Ureter (tissue), 1 donor: ENCODE measurements at regions not wholly inside any gene's neighbourhood (a gene's known extent, or its start where the extent isn't known, plus 50 kb on each side); places are given as distances from the start of the nearest gene placed in this dataset.

Experiments
- DNase-seq: peaks from one replicate; pipeline ENCODE4 v3.0.0-alpha.2; 2020; ENCODE audit warnings: low spot score
- donor health status: DM: yes; HTN: yes; CAD: no.

DNA sequence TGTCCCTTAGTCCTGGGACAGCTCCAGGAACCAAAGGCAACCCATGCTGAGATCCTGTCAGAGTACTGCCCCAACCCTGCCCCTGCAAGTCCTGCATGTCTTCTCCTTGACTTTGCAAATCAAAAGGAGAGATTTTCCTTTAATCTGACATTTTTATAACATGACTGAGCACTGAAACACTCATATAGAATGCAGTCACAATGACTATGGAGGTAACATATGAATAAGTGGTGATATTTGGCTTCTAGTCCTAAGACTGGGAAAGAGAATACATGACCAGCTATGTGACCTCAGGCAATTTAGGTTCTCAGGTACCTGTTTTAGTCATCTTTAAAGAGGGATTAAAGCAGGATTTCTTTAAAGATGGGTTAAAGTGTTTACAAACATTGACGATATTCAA is 941.6 kb upstream of the CDH8 start:
- no peak for DNase-seq

DNA sequence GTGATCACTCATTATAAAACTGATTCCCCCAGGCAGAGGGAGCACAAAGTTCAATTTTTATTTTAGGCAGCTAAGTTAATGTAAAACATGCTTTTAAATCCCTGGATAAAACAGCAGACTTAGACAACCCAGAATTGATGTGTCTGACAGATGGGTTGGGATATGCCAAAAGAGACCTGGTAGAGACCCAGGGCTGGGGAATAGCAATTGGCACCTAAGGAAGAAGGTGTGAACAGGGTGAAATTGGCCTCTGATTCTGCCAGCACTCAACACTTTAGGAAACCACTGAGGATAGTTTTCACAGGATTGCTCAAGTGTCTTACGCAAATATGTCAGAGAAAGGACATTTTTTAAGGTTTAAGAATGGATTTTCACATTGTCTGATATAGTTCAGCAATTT is 938.2 kb upstream of the CDH8 start:
- DNase-seq = no peak

GRCh38 chr16:62970851-62971250 is 934.6 kb upstream of the CDH8 start:
- DNase-seq = no peak

- no peak for DNase-seq
Measured at GRCh38 chr16:62969711-62970318, 933.6 kb upstream of the CDH8 start.

GRCh38 chr16:62967611-62968010 is 931.4 kb upstream of the CDH8 start:
- DNase-seq = no peak

GRCh38 chr16:62967163-62967562 is 930.9 kb upstream of the CDH8 start:
- DNase-seq = no peak

- no peak for DNase-seq
Measured at GRCh38 chr16:62966626-62967025, 930.4 kb upstream of the CDH8 start.

DNA sequence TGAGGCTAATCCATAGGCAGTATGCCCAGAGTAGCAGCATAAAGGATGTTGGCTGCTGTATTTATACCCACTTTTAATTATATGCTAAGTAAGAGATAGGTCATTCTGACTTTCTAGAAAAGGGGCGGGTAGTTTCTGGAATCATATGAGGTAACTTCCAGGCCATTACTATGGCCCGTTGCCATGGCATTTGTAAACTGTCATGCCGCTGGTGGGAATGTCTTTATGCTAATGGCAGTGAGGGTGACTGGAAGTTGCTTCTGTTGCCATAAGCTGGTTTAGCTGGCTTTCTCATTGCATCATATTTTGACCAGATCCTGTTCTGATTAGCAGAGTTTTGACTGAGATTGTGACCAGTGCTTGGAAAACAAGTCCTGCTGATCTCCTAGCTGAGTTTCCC is 929.6 kb upstream of the CDH8 start:
- no peak for DNase-seq

DNA sequence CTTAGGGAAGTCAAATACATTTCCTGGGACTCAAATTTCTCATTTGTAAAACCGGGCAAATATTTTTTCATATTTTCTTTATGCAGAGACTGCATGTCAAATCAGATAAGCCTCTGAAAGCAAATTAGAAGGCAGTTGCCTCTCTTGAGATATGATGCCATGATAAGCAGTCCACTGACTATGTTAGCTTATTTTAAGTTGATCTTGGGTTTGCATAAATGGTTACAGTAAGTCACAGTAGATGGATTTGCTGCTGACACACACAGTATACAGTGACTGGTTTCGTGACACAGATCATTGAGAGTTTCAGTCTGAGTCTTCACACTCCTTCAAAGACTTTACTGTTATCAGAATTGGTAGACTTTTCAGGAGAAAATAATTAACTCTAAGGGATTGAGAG is 927.6 kb upstream of the CDH8 start:
- no peak for DNase-seq

GRCh38 chr16:62955033-62955349 is 918.8 kb upstream of the CDH8 start:
- DNase-seq = no peak

GRCh38 chr16:62954144-62955032 is 918.1 kb upstream of the CDH8 start:
- DNase-seq = no peak

DNA sequence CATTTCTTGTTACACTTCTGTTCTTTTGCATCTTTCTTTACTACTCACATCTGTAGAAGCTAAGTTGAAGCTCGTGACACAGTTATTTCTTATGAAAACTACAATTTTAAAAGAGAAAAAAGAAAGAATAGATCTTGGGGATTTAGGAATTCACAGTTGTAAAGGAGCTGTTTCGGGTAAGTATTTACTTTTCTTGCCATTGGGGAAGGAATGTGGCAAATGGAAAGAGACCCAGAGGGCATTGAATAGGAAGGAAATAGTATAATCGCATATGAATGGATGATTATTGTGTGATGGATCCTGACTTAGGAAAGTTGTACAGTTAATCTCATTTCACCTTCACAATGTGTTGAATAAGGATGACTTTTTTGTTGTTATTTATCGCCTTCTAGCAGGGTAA is 914.1 kb upstream of the CDH8 start:
- no peak for DNase-seq

- no peak for DNase-seq
Measured at GRCh38 chr16:62940569-62940968, 904.3 kb upstream of the CDH8 start.

DNA sequence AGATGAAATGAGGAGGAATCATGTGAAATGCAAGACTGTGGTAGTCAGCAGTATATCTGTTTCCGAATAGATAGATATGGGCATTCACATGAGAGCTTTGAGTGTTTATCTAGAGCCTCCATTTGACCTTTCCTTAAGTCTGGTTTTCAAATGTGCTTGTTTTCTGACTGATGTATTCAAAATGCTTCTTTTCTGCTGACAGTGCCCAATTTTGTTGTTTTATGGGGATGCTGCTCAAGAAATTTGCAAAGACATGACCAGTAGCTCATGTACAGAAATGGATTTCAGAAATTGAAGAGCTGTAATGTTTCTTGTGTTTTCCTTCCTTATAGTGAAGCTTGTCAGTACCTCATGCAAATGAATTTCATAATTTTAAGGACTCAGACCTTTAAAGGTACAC is 903.4 kb upstream of the CDH8 start:
- DNase-seq = no peak

GRCh38 chr16:62933929-62934328 is 897.7 kb upstream of the CDH8 start:
- no peak for DNase-seq

- no peak for DNase-seq
Measured at GRCh38 chr16:62929593-62929992, 893.4 kb upstream of the CDH8 start.

DNA sequence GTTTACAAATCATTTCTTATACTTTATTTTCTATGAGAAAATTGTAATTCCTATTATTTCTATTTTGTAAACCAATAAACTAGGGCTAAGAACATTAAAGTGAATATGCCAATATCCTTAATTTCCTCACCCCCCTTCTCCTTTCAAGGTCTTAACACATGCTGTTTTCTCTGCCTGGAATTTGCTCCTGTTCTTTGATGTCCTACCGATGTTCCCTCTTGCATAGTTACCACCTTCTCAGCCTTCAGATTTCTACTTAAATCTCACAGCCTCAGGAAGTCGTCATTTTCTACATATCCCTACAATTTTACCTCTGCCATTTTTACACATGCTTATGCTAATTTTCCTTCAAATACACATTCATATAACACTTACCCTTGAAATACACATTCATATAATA is 890.9 kb upstream of the CDH8 start:
- no peak for DNase-seq

DNA sequence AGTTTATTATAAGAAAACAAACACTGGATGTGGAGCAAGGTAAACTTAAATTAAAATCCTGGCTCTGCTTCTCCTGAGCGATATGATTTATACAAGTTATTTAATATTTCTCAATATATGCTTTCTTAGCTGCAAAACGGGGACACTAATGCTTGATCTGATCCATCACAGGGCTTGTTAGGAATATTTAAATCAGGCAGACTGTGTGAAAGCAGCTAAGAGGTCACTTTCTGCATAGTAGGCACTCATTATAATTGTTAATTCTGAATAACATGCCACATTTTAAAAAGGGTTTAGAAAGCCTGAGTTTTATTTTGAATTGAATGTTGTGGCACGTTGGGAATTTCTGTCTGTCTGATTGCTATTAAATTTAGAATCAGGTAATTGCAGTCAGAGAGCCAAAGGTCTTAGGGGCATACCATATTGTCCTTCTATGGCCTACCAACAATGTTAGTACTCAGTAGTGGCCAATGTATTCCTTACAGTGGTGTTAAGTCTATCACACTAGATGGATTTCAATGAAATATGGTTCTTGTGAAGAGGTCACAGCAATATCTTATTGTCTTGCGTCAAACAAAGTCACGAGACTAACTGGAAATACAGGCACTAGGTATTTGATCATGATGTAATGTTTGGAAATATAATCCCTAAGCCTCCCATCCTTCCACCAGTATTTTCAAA is 890.0 kb upstream of the CDH8 start:
- DNase-seq = no peak

GRCh38 chr16:62921904-62922303 is 885.7 kb upstream of the CDH8 start:
- DNase-seq = no peak

DNA sequence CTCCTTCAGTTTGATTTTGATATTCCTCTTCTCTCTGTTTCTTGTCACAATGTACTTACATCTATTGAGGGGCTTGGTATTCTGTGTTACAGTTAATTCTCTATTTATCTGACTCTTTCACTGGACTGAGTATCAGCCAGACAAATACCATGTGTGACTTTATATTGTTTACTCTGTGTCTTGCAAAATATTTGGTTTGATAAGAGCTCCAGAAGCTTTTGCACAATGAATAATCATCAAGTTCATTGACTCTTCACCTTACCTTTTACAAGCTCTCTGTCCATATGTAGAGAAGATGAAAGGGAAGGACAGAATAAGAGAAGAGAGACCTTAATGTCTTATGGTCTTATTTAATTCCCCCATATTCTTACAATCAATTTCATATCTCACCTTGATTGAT is 877.7 kb upstream of the CDH8 start:
- DNase-seq = no peak

- no peak for DNase-seq
Measured at GRCh38 chr16:62913333-62913732, 877.1 kb upstream of the CDH8 start.

DNA sequence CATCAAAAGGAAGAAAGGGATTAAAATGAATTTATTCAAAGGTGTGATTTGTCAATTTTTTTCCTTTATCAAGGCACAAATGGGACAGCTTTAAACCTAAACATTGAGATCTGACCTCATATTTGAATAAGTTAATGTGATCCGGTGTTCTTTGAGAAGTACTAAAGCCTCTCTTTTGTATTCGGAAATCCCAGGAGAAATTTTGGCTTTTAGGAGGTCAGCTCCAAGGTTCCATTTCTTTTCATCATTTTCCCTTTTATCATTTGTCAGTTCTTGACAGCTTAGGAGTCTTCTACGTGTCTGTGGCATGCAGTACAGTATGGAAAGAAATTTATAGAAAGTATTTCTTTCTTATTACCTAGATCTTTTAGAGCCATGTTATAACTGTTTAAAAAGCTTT is 873.4 kb upstream of the CDH8 start:
- DNase-seq = no peak

- no peak for DNase-seq
Measured at GRCh38 chr16:62907562-62907961, 871.3 kb upstream of the CDH8 start.
